B cell (primary cell): ENCODE measurements at regions not wholly inside any gene's neighbourhood (a gene's known extent, or its start where the extent isn't known, plus 50 kb on each side); places are given as distances from the start of the nearest gene placed in this dataset.

Experiments
- CTCF ChIP-seq: fragments of 200-600 bp; IDR thresholded peaks from one replicate; pipeline ENCODE4 v1.8.0; 2022; ENCODE audit warnings: antibody characterized with exemption, mild to moderate bottlenecking
- EZH2 ChIP-seq: IDR thresholded peaks from 2 replicates; pipeline ENCODE4 v1.6.1; 2012; ENCODE audit warnings: borderline replicate concordance, low read depth, mild to moderate bottlenecking, moderate library complexity, low read length; ENCODE audit not compliant: insufficient read depth, poor library complexity, severe bottlenecking

- TF ChIP-seq CTCF (no peak), EZH2 (no peak)
Measured at GRCh38 chr9:96135076-96135752, 166.8 kb downstream of the HSD17B3 start.
